K562 (cell line): ENCODE measurements at regions not wholly inside any gene's neighbourhood (a gene's known extent, or its start where the extent isn't known, plus 50 kb on each side); places are given as distances from the start of the nearest gene placed in this dataset.

ENCODE experiments used
- ATAC-seq: fragments of 200-7000 bp; cut with Tn5 transposase; 3 replicates; pipeline ENCODE4 v1.9.1; 2020; ENCODE audit warnings: moderate library complexity
- BruUV-seq: library from RNA; stranded (reverse); fragments of 400-500 nt; replicated peaks from 2 replicates; lab custom pipeline; 2021; lab: Mats Ljungman, UMichigan
- CTCF ChIA-PET: fragments of 300-600 bp; formaldehyde crosslinking; extraction: SDS; loops from one replicate; lab custom pipeline; 2021; ENCODE audit warnings: low intra/inter-chr PET ratio; lab: Yijun Ruan, JAX
- POLR2A ChIA-PET: fragments of 300-600, 350-650 bp; sonication (Branson Sonifier 250); formaldehyde crosslinking; extraction: SDS; loops from one replicate; lab custom pipeline; 2021; ENCODE audit warnings: antibody characterized with exemption, inconsistent platforms; lab: Yijun Ruan, JAX
- DNase-seq, 4 experiments: peaks; one replicate each; pipeline versions ENCODE4 v3.0.0 to v3.0.0-alpha.2; 2011 to 2018; ENCODE audit warnings: low spot score in 3 of 4, mixed read lengths in 3 of 4; ENCODE audit errors: extremely low read depth in 1 of 4
- FAIRE-seq: peaks from 2 replicates; lab custom pipeline; 2011; peaks lifted over from hg19 to GRCh38; lab: Jason Lieb, UNC
- H2AFZ ChIP-seq: 2 replicates; pipeline ENCODE4 v1.6.0; 2011; ENCODE audit warnings: low read depth, low read length, control low read depth, inconsistent platforms
- H3K27ac ChIP-seq: fragments of 200-600 bp; 3 replicates; pipeline ENCODE4 v1.8.0; 2011; ENCODE audit warnings: low read depth, mild to moderate bottlenecking, control low read depth, inconsistent platforms, low read length, moderate library complexity, mixed read lengths; ENCODE audit errors: extremely low read depth
- H3K27me3 ChIP-seq, 2 experiments: fragments of 300-600 bp in 1 of 2; 2 replicates in 1 of 2; 3 replicates in 1 of 2; pipeline versions ENCODE4 v1.6.0 to v1.8.0; 2011; ENCODE audit warnings: inconsistent platforms in 2 of 2, low read length in 2 of 2, mild to moderate bottlenecking in 1 of 2, mixed read lengths in 1 of 2, moderate library complexity in 1 of 2; ENCODE audit not compliant: control insufficient read depth in 2 of 2, insufficient read depth in 2 of 2
- H3K36me3 ChIP-seq: fragments of 300-600 bp; 3 replicates; pipeline ENCODE4 v1.8.0; 2011; ENCODE audit warnings: mild to moderate bottlenecking, low read length, inconsistent platforms; ENCODE audit not compliant: control insufficient read depth, insufficient read depth
- H3K4me1 ChIP-seq, 2 experiments: fragments of 200-600 bp in 1 of 2; replicated peaks in 1 of 2; 2 replicates in 1 of 2; 3 replicates in 1 of 2; pipeline versions ENCODE4 v1.5.1 to v1.8.0; 2011; ENCODE audit warnings: inconsistent platforms in 2 of 2, low read length in 2 of 2, mild to moderate bottlenecking in 1 of 2, mixed read lengths in 1 of 2, moderate library complexity in 1 of 2; ENCODE audit not compliant: control insufficient read depth in 2 of 2, insufficient read depth in 2 of 2
- H3K4me2 ChIP-seq: 2 replicates; pipeline ENCODE4 v1.6.1; 2011; ENCODE audit warnings: low read length, control low read depth, inconsistent platforms, mixed read lengths; ENCODE audit not compliant: insufficient read depth
- H3K4me3 ChIP-seq: fragments of 200-600 bp; sonication (generic), shearing (Covaris generic); 2 replicates; pipeline ENCODE4 v1.5.1; 2016; ENCODE audit warnings: control low read depth, inconsistent platforms
- H3K79me2 ChIP-seq: fragments of 200-600 bp; 3 replicates; pipeline ENCODE4 v1.8.0; 2011; ENCODE audit warnings: low read length, inconsistent platforms; ENCODE audit not compliant: control insufficient read depth, insufficient read depth
- H3K9ac ChIP-seq, 2 experiments: 2 replicates each; pipeline versions ENCODE4 v1.6.0 to v1.6.1; 2011; ENCODE audit warnings: low read depth in 2 of 2, low read length in 2 of 2, control low read depth in 1 of 2, inconsistent platforms in 1 of 2, mild to moderate bottlenecking in 1 of 2, mixed read lengths in 1 of 2; ENCODE audit not compliant: insufficient read depth in 1 of 2
- H3K9me1 ChIP-seq: one replicate; pipeline ENCODE4 v1.6.0; 2011; ENCODE audit warnings: inconsistent platforms, mild to moderate bottlenecking, low read length, moderate library complexity; ENCODE audit not compliant: control insufficient read depth, insufficient read depth
- H3K9me3 ChIP-seq: replicated peaks from 2 replicates; pipeline ENCODE4 v1.5.1; 2011; ENCODE audit warnings: low read depth, low read length, inconsistent platforms; ENCODE audit not compliant: control insufficient read depth, insufficient read depth
- H4K20me1 ChIP-seq: replicated peaks from 2 replicates; pipeline ENCODE4 v1.6.1; 2011; ENCODE audit warnings: low read length, inconsistent platforms, mixed read lengths; ENCODE audit not compliant: control insufficient read depth, insufficient read depth
- ATF3 ChIP-seq, 2 experiments: fragments of 450-650 bp in 1 of 2; sonication (generic) in 1 of 2; formaldehyde crosslinking in 1 of 2; IDR thresholded peaks in 1 of 2; conservative IDR thresholded peaks in 1 of 2; 2 replicates each; pipeline versions ENCODE4 v1.6.1 to v1.8.1; 2016 to 2023; ENCODE audit warnings: mild to moderate bottlenecking in 2 of 2, moderate library complexity in 2 of 2, inconsistent platforms in 1 of 2, missing genetic modification reagents in 1 of 2
- CBX8 ChIP-seq: fragments of 200-600 bp; sonication (generic); IDR thresholded peaks from 2 replicates; pipeline ENCODE4 v1.6.1; 2012; ENCODE audit warnings: borderline replicate concordance, mixed run types, low read depth, mild to moderate bottlenecking, moderate library complexity, mixed read lengths, low read length, control low read depth, inconsistent platforms; ENCODE audit not compliant: poor library complexity, severe bottlenecking; ENCODE audit errors: extremely low read depth
- CGGBP1 ChIP-seq: fragments of 250-450 bp; sonication (Bioruptor Pico); IDR thresholded peaks from 2 replicates; pipeline ENCODE4 v1.9.0; 2021; ENCODE audit warnings: mild to moderate bottlenecking
- CREB3 ChIP-seq: fragments of 450-650 bp; conservative IDR thresholded peaks from 2 replicates; pipeline ENCODE4 v1.6.1; 2016; ENCODE audit warnings: missing genetic modification characterization, low read depth, mild to moderate bottlenecking, missing compliant biosample characterization, moderate library complexity
- E2F3 ChIP-seq: fragments of 250-450 bp; sonication (Bioruptor Pico); IDR thresholded peaks from 2 replicates; pipeline ENCODE4 v1.4.0; 2020; ENCODE audit warnings: mild to moderate bottlenecking
- GABPA ChIP-seq: fragments of 200-800 bp; sonication (Bioruptor generic); conservative IDR thresholded peaks from 2 replicates; pipeline ENCODE4 v1.6.1; 2016; ENCODE audit warnings: low read depth, missing genetic modification characterization, missing compliant biosample characterization
- KDM2B ChIP-seq: fragments of 250-450 bp; sonication (Bioruptor Pico); IDR thresholded peaks from 2 replicates; pipeline ENCODE4 v1.8.0; 2021; ENCODE audit warnings: mild to moderate bottlenecking, moderate library complexity
- MEF2A ChIP-seq: IDR thresholded peaks from 2 replicates; pipeline ENCODE4 v1.6.1; 2011; ENCODE audit warnings: low read depth, mild to moderate bottlenecking, low read length, moderate library complexity; ENCODE audit not compliant: control insufficient read depth
- PRPF4 ChIP-seq: fragments of 200-400 bp; formaldehyde crosslinking; IDR thresholded peaks from one replicate; pipeline ENCODE4 v1.6.1; 2017; ENCODE audit warnings: low read length, low read depth, mild to moderate bottlenecking; ENCODE audit not compliant: insufficient read depth, poor library complexity, severe bottlenecking
- RAD21 ChIP-seq, 2 experiments: fragments of 250-450 bp in 1 of 2; fragments of 450-650 bp in 1 of 2; sonication (Bioruptor Pico) in 1 of 2; formaldehyde crosslinking in 1 of 2; IDR thresholded peaks in 1 of 2; conservative IDR thresholded peaks in 1 of 2; 2 replicates each; pipeline versions ENCODE4 v1.4.0 to v1.8.0; 2020 to 2022; ENCODE audit warnings: mild to moderate bottlenecking in 2 of 2, moderate library complexity in 1 of 2
- SMARCA5 ChIP-seq: fragments of 450-650 bp; IDR thresholded peaks from 2 replicates; pipeline ENCODE4 v1.6.1; 2016
- U2AF2 ChIP-seq: fragments of 200-400 bp; formaldehyde crosslinking; optimal IDR thresholded peaks from 2 replicates; pipeline ENCODE3; 2017; ENCODE audit warnings: low read depth, mild to moderate bottlenecking, low read length
- ZNF134 ChIP-seq: fragments of 250-450 bp; sonication (Bioruptor Pico); conservative IDR thresholded peaks from 2 replicates; pipeline ENCODE4 v1.4.0; 2020
- ZNF384 ChIP-seq: IDR thresholded peaks from 2 replicates; pipeline ENCODE4 v1.6.1; 2012; ENCODE audit warnings: low read depth, low read length, improper control_type of control experiment
- WGBS: fragments of 100-300 bp; shearing (Covaris generic); methylation state at CpG from one replicate; pipeline ENCODE4 v1.1.6; 2016; ENCODE audit warnings: low coverage, mixed read lengths; ENCODE audit not compliant: insufficient coverage; ENCODE audit errors: missing lambda C conversion rate; 5-methylcytosine and 5-hydroxymethylcytosine counted together
- in situ Hi-C: fragments of 300-500 bp; cut with MboI; formaldehyde crosslinking; loops from 4 replicates; pipeline ENCODE4 v1.15.0; 2018; ENCODE audit warnings: inconsistent platforms, mixed read lengths
- intact Hi-C: fragments of 100-400 bp; cut with micrococcal nuclease; formaldehyde crosslinking; loops from 2 replicates; pipeline ENCODE4 v1.14.2; 2022

- Histone ChIP-seq H3K27me3 (no peaks in the 10 kb centered on the region), H3K36me3 (no peaks in the 10 kb centered on the region), H2AFZ (no peak overlapping the region), H3K27ac (no peak overlapping the region), H3K9ac (no peak overlapping the region), H3K79me2 (no peaks in the 10 kb centered on the region), H3K4me1 (no peaks in the 10 kb centered on the region), H3K4me2 (no peak overlapping the region), H3K9me1 (no peaks in the 10 kb centered on the region), H4K20me1 (no peaks in the 10 kb centered on the region), H3K4me3 (no peak overlapping the region), H3K9me3 (no peaks in the 10 kb centered on the region)
- ATAC-seq (no peak), FAIRE-seq (no peak), DNase-seq (no peak)
- POLR2A ChIA-PET: no interaction called here
- BruUV-seq: no TSS peak
- in situ Hi-C loops (no loop called here), intact Hi-C loops (no loop called here)
- WGBS: 0% methylated on average over 4 of the region's 4 CpGs
- TF ChIP-seq U2AF2: no peak
- no peak for TF ChIP-seq CGGBP1 (CRISPR knock-in tag)
- CTCF ChIA-PET: no interaction called here
Measured at GRCh38 chr14:39548358-39548757, 116.1 kb upstream of the FBXO33 start.

GRCh38 chr14:39547845-39548244 is 115.6 kb upstream of the FBXO33 start:
- Histone ChIP-seq H3K27ac (no peak overlapping the region), H3K4me3 (no peak overlapping the region), H3K9ac (no peak overlapping the region), H4K20me1 (no peaks in the 10 kb centered on the region), H3K36me3 (no peaks in the 10 kb centered on the region), H3K9me3 (no peaks in the 10 kb centered on the region), H3K79me2 (no peaks in the 10 kb centered on the region), H3K27me3 (no peaks in the 10 kb centered on the region), H3K4me1 (no peaks in the 10 kb centered on the region), H3K4me2 (no peak overlapping the region), H2AFZ (no peak overlapping the region), H3K9me1 (no peaks in the 10 kb centered on the region)
- BruUV-seq: no TSS peak
- FAIRE-seq: no peak
- intact Hi-C loops: no loop called here
- in situ Hi-C loops: no loop called here
- ChIA-PET CTCF (no interaction called here), POLR2A (no interaction called here)
- WGBS: 0% methylated on average over 3 of the region's 3 CpGs
- no peak for ATAC-seq
- DNase-seq: no peak
- TF ChIP-seq SMARCA5 (no peak), ZNF134 (CRISPR knock-in tag) (no peak), KDM2B (CRISPR knock-in tag) (no peak), MEF2A (no peak), ATF3 (IDR thresholded peaks at IDR 0.05) (no peak), ATF3 (CRISPR knock-in tag; conservative IDR thresholded peaks at IDR 0.05) (no peak), ZNF384 (no peak), GABPA (no peak), PRPF4 (no peak), RAD21 (CRISPR knock-in tag; conservative IDR thresholded peaks at IDR 0.05 in 1 of 2, IDR thresholded peaks at IDR 0.05 in 1 of 2) (no peak), CREB3 (tag) (no peak), CBX8 (no peak), E2F3 (CRISPR knock-in tag) (no peak)
